Astrocyte of the hippocampus (primary cell): ENCODE measurements at regions not wholly inside any gene's neighbourhood (a gene's known extent, or its start where the extent isn't known, plus 50 kb on each side); places are given as distances from the start of the nearest gene placed in this dataset.
A peak's percentile ranks its signal among the peaks of the same experiment; 100 is the strongest.
"Not testable (repeated sequence)": the region's sequence is repeated elsewhere in the genome, so short reads cannot be mapped to it uniquely, and the experiment has no call there.

ENCODE experiments used
- DNase-seq: peaks from one replicate; pipeline ENCODE4 v3.0.0; 2011; ENCODE audit warnings: low read depth, low spot score

DNA sequence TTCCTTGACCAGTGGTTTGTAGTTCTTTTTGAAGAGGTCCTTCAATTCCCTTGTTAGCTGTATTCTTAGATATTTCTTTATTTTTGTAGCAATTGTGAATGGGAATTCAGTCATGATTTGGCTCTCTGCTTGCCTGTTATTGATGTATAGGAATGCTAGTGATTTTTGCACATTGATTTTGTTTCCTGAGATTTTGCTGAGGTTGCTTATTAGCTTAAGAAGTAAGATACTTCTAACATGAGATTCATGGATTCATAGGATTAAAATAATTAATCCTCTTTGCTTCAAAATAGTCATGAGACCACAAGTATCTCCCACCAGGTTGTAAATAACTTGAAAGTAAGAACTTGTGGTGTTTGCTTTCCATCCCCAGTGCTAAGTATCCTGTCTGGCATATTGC, 308.9 kb downstream of the DTHD1 start:
- DNase-seq = no peak

DNA sequence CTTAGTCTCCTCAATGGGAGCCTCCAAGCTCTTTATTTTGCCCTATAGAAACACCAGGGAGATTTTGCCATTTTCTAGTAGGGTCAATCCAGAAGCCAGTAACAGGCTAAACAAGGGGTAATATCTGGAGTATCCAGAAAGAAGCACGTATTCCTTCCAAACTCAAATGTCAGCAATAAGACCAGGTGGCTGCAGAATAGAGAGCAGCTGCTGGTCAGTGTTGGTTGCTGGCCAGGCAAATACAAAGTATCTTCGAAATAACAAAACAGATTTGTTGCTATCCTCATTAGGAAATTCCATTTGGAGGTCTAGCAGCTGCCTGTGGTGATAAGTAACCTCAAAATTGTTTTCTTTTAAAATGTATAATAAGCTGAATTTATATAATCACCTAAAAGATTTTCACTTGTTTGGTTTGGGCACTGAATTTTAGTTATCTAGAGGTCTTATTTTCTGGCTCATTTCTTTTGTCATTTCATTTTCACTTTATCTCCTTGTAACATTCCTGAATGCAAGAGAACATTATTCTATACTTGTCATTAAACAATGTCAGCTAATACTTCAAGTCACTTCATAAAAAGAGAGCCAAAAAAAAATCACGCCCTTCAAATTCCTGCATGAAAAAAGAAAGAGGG, 320.6 kb downstream of the DTHD1 start:
- peak; percentile 42 for DNase-seq

DNA sequence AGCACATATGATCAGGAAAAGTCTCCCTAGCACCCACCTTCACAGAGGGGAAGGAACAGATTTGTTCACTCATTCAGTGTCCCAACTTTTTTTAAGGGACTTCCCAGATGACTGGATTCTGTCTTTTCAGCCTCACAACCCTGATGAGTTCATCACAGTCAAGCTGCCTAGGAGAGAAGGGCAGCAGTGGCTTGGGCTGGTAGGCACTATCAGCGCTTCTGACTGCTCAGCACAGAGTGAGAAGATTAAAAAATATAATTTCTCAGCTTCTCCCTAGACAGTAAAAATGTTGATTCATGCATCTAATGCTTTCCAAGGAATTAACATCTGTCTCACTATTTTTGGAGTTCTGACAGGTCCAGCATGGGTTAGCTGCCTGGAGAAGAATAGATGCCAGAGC, 328.2 kb downstream of the DTHD1 start:
- DNase-seq = no peak

DNA sequence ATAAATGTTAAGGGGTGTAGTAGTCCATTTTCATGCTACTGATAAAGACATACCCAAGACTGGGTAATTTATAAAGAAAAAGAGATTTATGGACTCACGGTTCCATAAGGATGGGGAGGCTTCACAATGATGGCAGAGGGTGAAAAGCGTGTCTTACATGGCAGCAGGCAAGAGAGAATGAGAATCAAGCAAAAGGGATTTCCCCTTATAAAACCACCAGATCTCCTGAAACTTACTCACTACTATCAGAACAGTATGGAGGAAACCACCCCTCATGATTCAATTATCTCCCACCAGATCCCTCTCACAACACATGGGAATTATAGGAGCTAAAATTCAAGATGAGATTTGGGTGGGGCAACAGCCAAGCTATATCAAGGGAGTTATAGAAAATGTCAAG, 329.2 kb downstream of the DTHD1 start:
- no peak for DNase-seq

DNA sequence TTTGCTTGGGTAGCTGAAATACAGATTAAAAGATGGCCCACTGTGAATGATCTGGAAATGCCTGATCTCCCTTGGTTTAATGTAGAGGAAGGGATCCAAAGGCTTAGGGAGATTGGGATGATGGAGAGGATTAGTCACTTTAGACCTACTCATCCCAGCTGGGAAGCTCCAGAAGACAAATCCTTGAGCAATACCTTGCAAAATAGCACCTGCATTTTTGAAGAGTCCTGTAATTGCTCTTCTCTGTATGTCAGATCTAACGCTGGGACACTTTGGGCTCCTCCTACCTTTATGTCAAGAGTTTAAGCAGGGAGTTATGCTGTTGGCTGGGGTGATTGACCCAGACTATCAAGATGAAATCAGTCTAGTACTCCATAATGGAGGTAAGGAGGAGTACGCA, 331.7 kb downstream of the DTHD1 start:
- DNase-seq = not testable (repeated sequence)

DNA sequence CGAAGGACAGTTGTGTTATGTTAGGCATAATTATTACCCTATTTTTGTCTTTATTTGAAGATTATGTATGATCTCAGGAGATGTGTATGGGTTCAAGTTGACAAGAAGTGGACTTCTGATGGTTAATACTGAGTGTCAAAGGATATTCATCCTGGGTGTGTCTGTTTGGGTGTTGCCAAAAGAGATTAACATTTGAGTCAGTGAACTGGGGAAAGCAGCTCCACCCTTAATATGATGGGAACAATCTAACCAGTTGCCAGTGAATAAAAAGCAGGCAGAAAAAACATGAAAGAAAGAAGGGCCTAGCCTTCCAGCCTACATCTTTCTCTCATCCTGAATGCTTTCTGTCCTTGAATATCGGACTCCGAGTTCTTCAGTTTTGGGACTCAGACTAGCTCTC, 332.6 kb downstream of the DTHD1 start:
- DNase-seq = no peak

DNA sequence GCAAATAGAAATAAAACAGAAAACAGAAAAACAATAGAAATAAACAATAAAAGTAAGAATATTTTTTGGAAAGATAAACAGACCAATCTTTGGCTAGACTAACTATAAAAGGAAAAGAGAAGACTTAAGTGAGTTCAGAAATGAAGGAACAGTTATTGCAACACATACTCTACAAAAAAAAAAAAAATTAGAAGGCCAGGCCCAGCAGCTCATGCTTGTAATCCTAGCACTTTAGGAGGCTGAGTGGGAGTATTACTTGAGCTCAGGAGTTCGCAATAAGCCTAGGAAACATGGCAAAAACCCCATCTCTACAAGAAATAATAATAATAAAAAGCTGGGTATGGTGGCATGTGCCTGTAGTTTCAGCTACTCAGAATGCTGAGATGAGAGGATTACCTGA, 336.7 kb downstream of the DTHD1 start:
- no peak for DNase-seq

DNA sequence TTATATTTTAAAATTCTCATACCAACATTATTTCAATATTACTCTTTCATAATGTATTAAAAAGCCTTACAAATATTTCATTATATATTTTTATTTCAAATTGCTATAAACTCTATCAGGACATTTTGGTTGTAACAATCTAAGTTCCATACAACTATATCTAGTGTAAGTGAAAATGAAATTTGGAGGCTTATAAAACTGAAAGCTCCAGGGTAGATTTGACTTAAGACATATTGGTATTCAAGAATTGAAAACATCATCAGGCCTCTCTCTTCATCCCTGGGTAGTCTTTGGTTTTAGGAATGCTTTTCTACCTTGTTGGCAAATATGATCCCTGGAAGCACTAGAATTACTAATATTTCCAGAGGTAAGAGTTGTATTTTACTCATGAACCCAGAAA, 342.6 kb downstream of the DTHD1 start:
- DNase-seq = no peak

DNA sequence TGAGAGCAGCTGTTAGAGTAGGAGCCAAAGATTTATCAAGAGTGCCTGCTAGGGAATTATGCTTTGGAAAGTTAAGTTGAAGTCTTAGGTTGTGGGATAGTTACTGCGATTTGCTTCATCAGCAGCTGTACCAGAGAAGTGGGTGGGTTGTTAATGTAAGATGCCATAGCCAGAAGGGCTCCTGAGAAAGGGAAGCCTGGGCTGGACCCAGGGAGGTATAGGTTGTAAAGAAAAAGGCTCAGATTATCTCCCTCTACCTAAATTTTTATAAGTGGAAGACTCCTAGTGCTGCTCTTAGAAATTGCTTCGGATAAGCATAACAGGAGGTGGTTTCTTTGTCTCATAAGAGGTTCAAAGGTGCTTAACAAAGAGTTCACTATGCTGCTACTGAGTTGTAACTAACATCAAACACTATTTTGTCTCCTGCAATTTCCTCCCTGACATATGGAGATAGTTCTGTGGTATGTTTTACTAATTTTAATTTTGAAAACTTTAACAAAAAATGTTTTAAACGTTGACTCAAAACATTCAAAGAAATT, 356.9 kb downstream of the DTHD1 start:
- no peak for DNase-seq

DNA sequence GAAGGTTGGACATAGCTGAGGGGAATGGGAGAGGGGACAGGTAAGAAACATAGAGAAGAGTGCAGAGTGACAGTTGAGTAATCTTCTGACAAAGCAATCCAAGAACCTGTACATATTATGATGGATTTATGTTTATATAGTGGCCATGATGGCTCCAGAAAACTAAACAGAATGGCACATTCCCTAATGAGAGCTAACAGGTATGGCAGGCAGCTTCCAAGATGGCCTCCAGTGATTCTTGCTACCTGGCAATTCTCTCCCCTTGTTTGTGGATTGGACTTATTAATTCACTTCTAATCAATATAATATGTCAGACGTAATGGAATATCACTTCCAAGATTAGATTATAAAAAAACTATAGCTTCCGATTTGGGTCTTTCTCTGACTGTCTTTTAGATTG, 359.5 kb downstream of the DTHD1 start:
- no peak for DNase-seq

DNA sequence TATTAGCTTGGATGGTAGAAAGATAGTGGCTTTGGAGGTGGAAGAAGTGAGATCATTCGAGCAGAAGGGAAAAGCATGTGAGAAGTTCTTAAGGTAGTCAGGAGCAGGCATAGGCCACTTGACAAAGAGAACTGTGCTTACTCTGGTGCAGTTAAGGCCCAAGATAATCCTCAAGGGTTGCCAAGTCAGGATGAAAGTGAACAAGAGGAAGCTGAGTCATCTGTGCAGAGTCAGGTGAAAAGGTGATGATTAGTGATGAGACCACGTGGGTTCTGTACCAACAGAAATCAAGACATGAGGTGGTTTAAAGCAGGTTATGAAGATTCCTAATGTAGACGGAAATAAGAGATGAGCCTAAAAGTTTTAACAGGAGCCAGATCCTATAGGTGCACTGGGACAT, 369.8 kb downstream of the DTHD1 start:
- no peak for DNase-seq

DNA sequence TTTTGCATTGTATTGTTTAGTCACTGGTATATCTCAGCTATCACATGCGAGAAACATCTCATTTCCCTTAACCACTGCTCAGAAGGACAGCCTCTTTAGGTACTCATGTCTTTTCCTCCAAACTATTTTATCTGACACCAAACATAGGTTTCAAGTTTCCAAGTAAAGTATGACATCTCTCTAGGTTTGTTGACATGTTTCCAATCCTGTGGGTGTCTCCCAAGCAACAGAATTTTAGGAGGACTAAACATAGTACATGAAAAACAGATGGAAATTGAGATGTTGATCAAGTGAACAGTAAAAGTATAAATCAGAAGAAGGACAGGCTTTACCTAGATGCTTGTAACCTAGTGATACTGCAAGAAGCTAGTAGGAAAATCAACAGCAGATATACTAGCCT, 371.4 kb downstream of the DTHD1 start:
- DNase-seq = no peak

DNA sequence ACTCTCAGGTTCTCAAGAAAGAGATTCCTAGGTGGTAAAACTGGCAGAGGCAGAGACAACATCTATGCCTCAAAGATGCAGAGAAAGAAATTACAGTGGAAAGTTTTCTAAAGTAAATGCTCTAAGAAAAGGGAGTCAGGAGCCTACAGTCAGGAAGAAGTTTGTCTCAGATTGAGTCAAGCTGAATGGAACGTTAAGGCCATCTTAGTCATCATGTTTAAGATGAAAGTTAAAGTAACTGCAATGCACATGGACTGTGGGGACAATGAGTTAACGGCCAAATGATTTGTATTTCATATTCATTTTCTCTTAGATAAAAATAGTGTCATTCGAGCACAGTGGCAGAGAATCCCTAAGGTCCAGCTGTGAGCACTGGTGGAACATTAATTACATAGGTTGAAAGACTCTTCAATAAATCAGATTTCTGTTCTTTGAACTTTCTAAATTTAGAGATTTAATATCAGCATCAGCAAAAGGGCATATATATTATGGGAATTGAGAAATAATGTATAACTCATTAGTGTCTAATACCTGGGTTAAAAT, 384.6 kb downstream of the DTHD1 start:
- DNase-seq = no peak

DNA sequence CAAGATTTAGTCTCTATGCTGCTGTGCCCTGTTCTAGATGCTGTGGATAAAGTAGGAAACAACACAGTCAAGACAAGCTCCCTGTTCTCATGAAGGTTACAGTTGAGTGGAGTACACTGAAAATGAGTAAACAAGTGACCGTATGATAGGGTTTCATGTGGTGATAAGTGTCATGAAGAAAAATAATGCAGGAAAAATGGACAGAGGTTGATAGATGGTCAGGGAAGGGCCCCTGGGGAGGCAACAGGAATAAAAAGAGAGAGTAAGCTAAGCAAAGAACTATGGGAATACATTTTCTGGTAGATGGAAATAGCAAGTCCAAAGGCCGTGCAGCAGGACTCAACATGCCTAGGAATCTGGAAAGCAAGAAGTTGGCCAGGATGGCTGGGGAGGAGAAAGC, 394.0 kb downstream of the DTHD1 start:
- DNase-seq = no peak

DNA sequence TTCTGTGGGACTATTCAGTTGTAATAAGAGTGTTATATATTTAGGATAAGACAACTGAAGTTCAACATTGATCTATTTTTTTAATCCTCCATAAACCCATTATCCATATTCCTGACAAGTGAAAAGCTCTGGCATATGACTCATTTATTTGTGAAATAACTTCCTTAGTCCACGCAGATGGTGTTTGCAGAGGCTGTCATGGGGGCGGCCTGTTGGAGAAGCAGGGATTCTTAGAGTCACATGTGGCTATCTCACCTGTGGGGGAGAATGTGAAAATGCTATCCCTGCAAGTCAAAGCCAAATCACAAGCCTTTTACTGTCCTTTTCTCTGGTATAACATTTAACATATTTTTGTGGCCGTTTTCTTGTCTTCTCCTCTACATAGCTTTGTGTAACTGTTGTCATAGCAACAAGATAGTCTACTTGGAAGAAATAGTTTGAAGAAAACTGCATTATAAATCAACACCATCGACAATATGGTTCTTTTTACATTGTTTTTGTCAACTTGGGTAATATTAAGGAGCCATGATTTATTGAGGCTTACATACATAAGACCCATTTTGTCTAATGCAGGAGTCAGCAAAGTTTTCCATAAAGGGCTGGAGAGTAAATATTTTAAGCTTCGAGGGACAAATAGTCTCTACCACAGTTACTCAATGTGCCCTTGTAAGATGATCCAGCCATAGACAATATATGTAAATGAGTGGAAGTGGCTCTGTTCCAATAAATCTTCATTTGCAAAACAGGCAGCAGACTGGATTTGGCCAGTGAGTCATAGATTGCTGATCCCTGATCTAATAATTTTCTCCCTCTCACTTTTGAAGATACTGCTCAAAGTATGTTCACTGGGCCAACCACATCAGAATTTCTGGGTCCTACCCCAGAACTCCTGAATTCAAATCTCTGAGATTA, 395.0 kb downstream of the DTHD1 start:
- DNase-seq = peak; percentile 28

DNA sequence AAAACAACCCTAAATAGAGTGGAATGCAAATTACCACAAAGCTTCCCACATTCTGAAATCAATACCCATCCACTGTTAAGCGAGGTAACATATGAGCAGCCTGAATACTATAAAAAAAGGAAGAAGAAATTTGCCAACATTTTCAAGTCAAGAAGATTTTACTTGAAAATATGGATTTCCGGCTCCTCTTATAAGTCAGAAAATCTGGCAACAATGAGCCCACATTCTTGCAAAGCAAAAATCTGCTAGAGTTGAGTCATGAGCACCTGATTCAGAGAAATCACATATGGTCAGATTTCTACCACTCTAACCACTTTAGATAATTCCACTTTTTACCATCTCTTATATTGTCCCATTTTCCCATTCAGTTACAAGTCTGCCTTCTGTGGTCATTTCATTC, 395.7 kb downstream of the DTHD1 start:
- DNase-seq = no peak

DNA sequence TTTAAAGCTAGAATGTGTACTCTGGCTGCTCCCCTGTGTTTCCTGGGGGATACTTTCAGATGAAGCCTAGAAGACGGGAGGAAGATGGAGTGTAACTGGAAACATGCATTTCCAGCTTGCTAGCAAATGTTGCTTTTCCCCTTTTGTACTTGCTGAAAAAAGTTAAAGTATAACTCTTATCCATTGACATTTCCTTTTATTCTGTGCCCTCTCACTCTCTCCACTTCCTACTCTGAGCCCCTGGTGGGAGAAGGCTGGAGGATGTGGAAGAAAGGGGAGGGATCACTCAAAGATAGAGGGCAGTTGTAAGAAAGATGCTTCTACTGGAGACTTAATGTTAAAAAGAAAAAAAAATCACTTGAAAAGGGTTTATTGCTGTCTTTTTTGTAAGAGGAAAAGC, 396.5 kb downstream of the DTHD1 start:
- no peak for DNase-seq

DNA sequence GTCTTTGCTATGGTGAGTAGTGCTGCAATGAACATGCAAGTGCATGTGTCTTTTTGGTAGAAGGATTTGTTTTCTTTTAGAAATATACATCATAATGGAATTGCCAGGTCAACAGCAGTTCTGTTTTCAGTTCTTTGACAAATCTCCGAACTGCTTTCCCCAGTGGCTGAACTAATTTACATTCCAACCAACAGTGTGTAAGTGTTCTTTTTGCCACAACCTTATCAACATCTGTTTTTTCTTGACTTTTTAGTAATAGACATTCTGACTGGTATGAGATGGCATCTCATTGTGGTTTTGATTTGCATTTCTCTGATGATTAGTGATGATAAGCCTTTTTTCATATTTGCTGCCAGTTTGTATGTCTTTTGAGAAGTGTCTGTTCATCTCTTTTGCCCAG, 406.3 kb downstream of the DTHD1 start:
- DNase-seq = no peak

DNA sequence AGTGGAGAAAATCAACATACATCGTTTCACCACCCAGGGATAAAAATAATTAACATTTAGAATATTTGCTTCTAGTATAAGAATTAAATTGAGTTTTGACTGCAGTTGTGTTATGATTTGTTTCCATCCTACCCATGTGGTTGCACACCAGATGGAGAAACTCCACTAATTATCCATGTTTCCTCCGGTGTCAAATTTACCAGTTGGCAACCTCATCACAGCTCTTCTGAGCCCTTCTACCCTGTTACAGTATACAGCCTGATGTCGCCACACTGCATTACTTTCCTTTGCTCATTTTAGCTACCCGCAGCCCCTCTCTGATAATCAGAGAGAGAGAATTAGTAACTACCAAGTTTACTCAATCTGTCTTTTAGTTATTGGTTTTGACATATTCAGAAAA, 411.2 kb downstream of the DTHD1 start:
- DNase-seq = no peak

DNA sequence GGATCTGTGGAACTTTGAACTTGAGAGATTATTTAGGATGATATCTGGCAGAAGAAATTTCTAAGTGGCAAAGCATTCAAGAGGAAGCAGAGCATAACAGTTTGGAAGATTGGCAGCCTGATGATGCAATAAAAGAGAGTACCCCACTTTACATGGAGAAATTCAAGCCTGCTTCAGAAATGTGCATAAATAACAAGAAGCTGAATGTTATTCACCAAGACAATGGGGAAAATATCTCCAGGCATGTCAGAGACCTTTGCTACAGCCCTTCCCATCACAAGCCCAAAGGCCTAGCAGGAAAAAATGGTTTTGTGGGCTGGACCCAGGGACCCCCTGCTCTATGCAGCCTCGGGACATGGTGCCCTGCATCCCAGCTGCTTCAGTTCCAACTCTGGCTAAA, 420.8 kb downstream of the DTHD1 start:
- no peak for DNase-seq

DNA sequence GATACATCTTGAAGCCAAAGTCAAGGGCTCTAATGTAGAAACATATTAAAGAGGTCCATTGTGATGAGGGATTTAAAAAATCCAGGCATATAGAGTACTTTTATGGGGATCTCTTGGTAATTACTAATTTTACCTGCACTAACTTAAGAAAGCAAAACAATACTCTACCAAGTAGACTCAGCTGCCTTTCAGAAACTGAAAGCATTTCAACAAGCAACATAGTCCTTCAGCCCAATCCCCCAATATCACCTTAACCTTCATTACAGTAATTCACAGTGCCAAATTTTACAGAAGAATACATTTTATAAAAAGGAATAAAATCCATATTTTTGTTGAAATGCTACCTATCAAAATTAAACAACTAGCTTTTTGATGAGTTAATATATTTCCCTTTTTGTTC, 422.9 kb downstream of the DTHD1 start:
- DNase-seq = no peak

DNA sequence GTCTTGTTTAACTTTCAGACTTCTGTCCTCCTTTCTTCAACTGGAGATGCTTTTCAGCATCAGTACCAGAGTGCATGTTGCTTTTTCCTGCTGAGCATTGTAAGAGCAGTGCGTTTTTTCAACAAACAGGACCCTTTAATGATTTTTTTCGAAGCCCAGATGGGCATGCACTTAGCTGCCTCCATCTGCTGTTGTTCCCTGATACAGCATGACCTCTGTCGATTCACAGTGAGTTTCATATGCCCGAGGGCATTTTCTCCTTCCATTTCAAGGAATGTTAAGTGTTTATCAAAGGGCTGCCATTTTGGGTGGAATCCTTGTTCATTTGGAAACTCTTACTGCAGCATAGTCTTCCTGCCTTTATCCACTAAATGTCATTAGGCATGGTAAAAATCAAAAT, 428.6 kb downstream of the DTHD1 start:
- DNase-seq = no peak

DNA sequence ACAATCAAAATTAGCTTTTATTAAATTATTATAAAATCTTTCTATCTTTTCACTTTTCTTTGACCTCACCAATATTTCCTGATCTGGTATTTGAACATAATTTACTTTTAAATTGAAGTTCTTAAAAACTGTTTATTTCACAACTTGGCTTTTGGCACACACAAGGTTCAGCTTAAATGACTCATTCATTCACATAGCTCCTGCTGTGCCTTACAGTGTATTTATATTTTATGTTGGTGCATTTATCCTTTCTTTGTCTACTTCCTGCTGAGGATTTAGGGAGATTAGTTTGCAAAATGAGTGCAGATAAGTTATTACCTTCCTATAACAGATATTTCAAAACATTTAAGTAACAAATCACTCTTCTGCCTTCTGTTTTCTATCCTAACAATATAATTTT, 430.6 kb downstream of the DTHD1 start:
- peak; percentile 7 for DNase-seq
